HG02763 (cell line): ENCODE measurements at regions not wholly inside any gene's neighbourhood (a gene's known extent, or its start where the extent isn't known, plus 50 kb on each side); places are given as distances from the start of the nearest gene placed in this dataset.
"Not testable (repeated sequence)": the region's sequence is repeated elsewhere in the genome, so short reads cannot be mapped to it uniquely, and the experiment has no call there.

Experiments used
- ATAC-seq: cut with Tn5 transposase; IDR thresholded peaks from one replicate; pipeline ENCODE4 v1.9.1; 2021; ENCODE audit warnings: mild to moderate bottlenecking, moderate library complexity; ENCODE audit not compliant: unreplicated experiment

- ATAC-seq, result no peak
These were observed 108.4 kb upstream of the DAB1 start for GRCh38 chr1:57532299-57532698.

DNA sequence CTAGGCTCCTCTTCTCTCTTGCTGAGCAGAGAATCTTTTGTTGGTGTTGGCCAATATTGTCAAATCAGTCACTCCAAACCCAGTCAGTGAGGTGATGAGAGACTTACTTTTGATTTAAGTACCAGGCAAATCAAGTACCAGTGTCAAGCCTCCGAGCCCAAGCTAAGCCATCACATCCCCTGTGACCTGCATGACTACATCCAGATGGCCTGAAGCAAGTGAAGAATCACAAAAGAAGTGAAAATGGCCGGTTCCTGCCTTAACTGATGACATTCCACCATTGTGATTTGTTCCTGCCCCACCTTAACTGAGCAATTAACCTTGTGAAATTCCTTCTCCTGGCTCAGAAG, 107.0 kb upstream of the DAB1 start:
- ATAC-seq, result not testable (repeated sequence)

DNA sequence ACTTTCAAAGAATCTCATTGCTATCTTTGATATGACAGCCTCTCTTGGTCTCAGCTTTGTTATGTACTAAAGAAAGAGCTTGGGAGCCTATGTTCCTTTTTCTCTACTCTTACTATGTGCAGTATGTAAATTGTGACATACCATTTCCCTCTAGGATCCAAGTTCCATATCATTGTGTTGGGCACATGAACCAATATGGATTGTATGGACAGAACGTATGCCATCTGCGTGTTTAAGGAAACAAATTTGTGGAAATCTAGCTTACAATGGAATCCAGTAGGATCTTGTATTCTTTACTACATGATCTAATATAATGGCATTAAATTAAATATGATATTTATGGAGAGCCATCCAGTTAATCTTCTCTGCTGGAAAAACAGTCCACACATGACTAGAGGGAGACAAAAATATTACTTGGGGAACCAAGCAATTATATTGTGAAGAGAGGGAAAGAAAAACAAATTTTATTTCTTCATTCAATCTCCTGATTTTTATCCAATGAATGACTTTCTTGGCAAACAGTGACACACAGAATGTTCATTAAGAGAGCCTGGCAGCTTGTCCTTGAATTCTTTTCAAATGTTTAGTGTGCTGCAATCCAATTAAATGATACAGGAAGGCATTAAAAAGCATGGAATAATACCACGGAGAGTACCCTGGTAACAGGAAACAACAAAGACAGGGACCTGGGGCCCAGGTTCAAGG, 106.5 kb upstream of the DAB1 start:
- no peak for ATAC-seq

GRCh38 chr1:57522575-57522974, 98.7 kb upstream of the DAB1 start:
- no peak for ATAC-seq

DNA sequence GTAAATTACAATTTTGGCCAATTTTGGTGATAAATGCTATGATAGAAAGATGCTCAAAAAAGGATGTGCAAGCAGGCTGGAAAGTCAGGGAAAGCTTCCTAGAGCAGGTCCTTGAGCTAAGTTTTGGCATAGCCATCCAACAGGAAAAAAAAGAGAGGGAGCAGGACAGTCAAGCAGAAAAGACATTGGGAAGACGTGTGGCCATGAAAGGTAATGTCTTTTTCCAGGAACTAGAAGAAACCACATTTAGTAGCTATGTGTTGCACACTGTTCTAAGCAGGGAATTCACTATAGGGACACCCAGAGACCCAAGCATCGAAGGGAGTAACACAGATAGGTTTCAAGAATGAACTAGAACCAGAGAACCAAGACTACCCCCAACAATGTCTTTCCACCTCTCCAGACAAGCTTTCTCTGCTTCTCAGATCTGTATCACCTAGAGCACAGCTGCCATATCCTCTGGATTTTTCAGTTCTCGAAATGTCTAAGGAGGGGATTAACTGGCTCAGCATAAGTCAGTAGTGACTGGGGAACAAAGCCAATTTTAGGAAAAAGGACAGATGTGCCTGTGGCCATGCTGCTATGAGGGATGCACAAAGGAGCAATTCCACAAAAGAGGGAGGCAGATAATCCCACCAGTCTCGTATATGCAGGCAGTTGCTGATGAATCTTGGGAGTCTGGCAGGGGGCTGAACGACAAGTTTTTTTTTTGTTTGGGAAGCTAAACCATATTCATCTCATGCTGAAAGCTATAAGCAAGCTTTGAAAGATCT, 97.1 kb upstream of the DAB1 start:
- no peak for ATAC-seq

DNA sequence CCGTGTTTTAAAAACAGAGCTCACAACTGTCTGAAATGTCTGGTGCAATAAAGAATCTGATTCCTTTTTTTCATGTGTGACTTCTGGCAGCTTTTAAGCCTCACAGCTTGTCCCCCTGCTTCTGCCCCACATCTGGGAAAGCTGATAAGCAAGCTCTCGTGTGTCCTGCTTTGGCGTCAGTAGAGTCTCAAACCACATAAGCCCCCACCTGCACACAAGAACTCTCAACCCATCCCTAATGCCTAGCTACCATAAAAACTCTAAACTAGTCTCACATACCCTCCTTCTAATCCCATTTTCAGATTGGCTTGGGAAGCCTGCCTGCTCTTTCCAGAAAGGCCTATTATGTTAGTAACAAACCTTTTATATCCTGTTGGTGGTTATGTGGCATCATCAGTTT, 94.6 kb upstream of the DAB1 start:
- no peak for ATAC-seq

DNA sequence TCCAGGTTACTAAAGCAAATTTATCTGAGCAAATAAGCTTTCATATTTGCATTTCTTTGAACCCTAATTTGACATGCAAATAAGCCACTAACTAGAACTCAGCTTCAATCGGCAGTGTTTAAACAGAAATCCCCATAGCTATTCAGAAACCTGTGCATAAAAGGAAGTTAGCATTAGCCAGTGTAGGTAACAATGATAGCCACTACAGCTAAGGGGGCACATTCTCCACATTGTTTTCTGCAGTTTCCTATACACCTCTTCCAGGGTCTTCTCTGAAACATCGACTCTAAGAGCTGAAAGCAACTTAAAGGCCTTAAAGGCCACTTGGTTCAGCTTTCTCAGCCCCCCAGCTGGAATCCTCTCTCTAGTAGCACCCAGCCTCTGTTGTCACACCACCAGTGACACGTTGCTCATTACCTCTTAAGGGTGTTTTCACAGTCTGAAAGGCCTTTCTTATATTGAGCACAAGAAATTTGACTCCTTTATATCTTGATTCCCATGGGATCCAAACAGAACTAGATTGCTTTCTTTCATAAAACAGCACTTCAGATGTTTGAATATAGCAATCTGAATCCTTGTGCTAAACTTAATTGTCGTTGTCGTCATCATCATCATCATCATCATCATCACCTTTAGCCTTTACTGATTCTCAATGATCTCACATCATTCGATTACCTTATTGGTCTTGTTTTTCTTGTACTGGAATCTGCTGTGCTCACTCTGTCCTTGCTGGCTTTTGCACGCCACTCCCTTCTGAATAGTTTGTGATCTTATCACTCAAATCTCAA, 93.9 kb upstream of the DAB1 start:
- ATAC-seq, result no peak

- no peak for ATAC-seq
These were observed 88.5 kb upstream of the DAB1 start for GRCh38 chr1:57512386-57512785.

GRCh38 chr1:57506941-57507340, 83.1 kb upstream of the DAB1 start:
- no peak for ATAC-seq

DNA sequence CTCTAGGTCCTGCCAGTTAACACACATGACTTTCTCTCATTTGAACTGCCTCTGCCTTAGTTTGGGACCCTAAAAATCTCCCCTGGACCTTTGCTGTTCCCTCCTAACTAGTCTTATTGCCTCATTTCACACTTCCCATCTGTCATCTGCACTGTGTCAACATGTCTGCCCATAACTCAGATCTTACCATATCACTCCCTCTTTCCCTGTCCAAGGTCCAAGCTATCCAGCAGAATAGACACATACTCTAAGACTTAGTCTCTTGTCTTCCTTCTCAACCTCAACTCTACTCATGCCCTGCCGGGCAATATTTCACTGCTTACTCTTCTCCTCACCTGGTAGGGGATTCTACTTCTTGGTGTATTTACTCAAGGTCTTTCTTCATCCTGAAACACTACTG, 79.5 kb upstream of the DAB1 start:
- ATAC-seq, result no peak

DNA sequence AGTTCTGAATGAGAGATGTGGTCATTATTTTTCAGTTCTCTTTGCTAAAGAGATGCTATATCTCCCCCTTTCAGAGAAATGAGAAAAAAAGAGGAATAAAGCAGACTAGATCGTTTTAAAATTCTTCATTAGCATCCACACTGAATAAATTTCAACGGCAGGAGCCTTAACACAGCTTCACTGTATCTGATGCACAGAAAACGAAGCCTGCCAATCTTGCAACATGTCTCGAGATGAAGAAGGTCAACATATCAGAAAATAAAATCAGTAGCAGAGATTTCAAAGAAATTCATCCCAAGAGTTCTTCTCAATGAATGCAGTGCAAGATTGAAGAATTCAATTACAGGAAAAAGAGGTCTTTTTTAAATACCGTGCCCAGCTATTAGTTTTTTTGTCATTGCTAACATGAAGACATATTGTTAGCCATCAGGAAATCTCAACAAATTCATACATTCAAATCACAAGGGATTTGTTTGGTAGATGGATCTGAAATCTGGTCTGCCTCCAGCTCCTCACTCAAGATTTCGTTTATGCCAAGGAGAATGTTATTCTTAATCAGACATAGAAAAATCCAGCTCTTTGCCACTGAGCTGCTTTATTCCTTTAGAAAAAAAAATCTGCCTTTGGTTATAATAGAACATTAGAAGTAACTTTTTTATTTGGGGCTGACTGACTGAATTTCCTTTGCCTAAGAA, 76.4 kb upstream of the DAB1 start:
- no peak for ATAC-seq

DNA sequence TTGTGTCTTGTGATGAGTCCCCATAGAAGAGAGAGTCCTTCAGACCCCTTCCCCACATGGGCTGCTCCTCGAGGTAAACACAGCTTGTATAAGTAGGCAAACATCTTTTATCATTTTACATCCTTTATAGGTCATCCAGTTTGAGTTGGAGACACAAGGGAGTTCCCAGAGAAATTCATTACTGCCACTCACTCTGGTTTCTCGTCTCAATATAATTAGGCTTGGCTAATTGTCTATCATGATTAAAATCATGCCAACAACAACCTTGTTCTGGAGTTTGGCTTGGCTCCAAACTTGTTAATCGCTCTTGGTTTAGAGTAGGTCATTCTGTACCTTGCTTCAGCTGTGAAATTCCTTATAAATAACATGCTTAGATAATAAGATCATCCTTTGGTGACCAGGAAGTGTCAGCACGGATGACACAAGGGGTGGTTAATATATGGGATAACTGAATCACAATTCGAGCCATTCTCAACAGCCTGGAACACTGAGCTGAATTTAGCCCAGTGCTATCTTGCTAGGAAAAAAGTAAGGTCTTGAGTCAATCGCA, 70.7 kb upstream of the DAB1 start:
- ATAC-seq, result no peak

DNA sequence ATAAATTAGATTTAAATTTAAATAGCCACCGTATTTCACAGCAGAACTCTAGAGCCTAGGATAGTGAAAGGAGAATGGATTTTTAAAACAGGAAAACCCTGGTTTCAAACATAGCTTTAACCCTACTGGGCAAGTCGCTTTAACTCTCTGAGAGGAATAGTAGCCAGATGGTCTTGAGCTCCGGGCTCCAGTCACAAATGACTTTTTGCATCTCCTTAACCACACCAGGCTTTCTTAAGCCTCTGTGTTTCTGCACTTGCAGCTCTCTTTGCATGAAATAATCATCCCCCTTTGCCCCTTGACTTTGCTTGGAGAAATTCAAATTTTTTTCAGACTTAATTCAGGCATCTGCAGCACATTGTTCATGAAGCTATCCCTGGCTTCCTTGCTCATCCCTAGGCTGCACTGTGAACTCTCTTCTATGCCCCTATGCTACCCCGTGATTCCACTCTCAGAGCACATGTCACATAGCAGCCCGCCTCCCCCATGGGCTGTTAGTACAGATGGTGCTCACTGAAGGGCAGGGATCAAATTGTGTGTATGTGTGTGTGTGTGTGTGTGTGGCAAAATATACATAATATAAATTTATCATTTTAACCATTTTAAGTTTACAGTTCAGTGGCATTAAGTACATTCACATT, 68.8 kb upstream of the DAB1 start:
- ATAC-seq, result no peak

DNA sequence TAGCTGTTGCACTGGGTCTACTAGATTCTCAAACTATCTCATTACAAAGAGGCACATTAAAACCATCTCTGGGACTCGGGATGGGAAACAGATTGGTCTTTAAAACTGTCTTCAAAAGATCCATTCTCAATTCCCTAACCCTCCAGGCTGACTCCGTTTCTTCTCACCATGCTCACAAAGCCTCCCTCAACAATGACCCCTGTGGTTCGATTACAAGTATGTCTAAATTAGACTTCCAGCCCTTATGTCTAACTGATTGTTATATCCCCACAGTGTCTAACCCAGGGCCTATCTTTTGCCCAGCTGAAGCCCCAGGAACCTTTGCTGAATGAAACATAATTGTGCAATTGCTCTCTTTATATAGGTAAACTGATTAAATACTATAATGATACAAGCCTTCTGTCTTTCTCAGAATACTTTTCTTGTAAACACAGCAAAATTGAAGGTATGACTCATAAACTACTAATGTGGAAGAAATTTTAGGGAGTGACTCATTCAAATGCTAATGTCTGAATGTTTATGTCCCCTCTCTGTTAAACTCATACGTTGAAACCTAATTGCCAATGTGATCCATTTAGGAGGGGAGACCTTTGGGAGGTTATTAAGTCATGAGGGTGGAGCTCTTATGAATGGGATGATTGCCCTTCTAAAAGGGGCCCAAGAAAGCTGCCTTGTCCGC, 65.6 kb upstream of the DAB1 start:
- no peak for ATAC-seq

- no peak for ATAC-seq
These were observed 61.8 kb upstream of the DAB1 start for GRCh38 chr1:57485643-57486042.

- ATAC-seq, result no peak
These were observed 60.1 kb upstream of the DAB1 start for GRCh38 chr1:57483954-57484353.

DNA sequence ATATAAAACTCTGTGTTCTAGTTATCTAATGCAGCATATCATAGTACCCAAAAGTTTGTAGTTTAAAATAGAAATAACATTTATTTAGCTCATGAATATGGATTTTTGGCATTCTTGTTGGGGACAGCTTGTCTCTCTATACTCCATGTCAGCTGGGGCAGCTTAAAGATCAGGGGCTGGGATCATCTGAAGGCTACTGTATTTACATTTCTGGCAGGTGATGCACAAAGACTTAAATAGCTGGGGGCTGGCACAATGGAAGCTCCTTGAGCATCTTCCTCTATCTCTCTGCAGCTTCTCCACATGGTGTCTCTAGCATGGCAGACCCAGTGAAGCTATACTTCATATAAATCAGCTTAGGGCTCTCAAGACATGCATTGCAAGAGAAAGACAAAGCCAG, 55.6 kb upstream of the DAB1 start:
- no peak for ATAC-seq

DNA sequence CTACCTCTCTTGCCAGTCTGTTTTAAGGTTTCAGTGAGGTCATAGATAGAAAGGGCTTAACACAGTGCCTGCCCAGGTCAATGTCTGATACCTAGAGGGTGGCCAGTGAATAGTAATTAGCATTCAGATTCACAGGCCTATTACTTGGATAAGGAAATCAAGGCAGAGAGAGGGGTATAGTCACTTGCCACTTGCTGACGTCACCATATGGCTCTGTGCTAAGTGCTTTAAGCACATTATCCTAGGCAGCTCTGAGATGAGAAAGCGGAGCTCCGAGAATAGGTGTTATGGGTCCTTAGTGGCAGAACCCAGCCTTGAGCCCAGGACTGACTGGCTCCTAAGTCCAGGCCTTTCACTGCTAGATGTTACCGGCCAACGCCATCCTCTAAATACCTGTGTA, 51.5 kb upstream of the DAB1 start:
- no peak for ATAC-seq

GRCh38 chr1:57474137-57474750, 50.4 kb upstream of the DAB1 start:
- no peak for ATAC-seq
